Gastrocnemius medialis (tissue), 4 donors: ENCODE measurements at regions not wholly inside any gene's neighbourhood (a gene's known extent, or its start where the extent isn't known, plus 50 kb on each side); places are given as distances from the start of the nearest gene placed in this dataset.

Experiments used
- POLR2A ChIP-seq, 2 donors: fragments of 450-650 bp; IDR thresholded peaks; one replicate each; pipeline ENCODE4 v1.6.1; 2017; ENCODE audit warnings: antibody characterized with exemption in 2 of 2, mild to moderate bottlenecking in 2 of 2, moderate library complexity in 2 of 2
- TF ChIP-seq, protein P1 (sequence below), 5 experiments: fragments of 450-650 bp in 3 of 5; fragments of 200-600 bp in 2 of 5; sonication (generic) in 2 of 5; IDR thresholded peaks in 4 of 5; conservative IDR thresholded peaks in 1 of 5; 1 replicate in 4 of 5; 2 replicates in 1 of 5; pipeline ENCODE4 v1.5.1; 2016 to 2019; ENCODE audit warnings: antibody characterized with exemption in 5 of 5, mild to moderate bottlenecking in 3 of 5, moderate library complexity in 3 of 5

DNA sequence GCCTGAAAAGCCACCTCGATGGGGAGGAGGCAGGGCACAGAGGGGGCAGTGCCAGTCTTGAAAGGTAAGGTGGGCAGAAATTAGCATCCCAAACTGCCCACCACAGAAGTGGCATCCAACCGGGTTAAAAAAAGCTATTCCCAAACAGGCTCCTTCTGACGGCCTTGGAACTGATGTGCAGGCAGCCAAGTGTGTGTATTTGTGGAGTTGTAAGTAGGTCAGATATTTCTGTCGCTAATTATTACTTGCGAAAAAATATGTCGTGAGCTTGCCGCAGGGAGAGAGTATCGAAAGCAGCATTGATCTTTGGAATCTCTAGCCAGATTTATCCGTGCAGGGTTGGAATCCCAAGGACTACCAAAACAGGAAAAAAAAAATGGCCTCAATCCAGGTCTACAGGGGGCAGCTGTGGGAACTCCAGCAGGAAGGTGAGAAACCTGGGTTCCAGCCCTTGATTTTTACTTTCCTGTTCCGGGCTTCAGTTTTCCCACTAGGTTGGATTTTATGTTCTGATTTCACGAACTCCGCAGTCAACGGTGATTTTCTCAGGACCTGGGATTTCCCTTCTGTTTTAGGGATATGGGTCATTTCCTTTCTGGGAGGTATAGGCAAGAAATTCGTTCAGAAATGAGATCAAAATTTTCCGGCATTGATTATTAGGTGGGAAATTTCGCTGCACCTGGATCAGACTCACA lies 200.8 kb downstream of the RGS3 start:
- TF ChIP-seq, protein P1, sequence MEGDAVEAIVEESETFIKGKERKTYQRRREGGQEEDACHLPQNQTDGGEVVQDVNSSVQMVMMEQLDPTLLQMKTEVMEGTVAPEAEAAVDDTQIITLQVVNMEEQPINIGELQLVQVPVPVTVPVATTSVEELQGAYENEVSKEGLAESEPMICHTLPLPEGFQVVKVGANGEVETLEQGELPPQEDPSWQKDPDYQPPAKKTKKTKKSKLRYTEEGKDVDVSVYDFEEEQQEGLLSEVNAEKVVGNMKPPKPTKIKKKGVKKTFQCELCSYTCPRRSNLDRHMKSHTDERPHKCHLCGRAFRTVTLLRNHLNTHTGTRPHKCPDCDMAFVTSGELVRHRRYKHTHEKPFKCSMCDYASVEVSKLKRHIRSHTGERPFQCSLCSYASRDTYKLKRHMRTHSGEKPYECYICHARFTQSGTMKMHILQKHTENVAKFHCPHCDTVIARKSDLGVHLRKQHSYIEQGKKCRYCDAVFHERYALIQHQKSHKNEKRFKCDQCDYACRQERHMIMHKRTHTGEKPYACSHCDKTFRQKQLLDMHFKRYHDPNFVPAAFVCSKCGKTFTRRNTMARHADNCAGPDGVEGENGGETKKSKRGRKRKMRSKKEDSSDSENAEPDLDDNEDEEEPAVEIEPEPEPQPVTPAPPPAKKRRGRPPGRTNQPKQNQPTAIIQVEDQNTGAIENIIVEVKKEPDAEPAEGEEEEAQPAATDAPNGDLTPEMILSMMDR (IDR thresholded peaks at IDR 0.05 in 4 of 5, conservative IDR thresholded peaks at IDR 0.05 in 1 of 5), result no peak
- no peak for TF ChIP-seq POLR2A (IDR thresholded peaks at IDR 0.05)
